K562 (cell line): ENCODE measurements at regions not wholly inside any gene's neighbourhood (a gene's known extent, or its start where the extent isn't known, plus 50 kb on each side); places are given as distances from the start of the nearest gene placed in this dataset.

Experiments used
- ATAC-seq: fragments of 200-7000 bp; cut with Tn5 transposase; 3 replicates; pipeline ENCODE4 v1.9.1; 2020; ENCODE audit warnings: moderate library complexity
- BruUV-seq: library from RNA; stranded (reverse); fragments of 400-500 nt; replicated peaks from 2 replicates; lab custom pipeline; 2021; lab: Mats Ljungman, UMichigan
- CTCF ChIA-PET: fragments of 300-600 bp; formaldehyde crosslinking; extraction: SDS; loops from one replicate; lab custom pipeline; 2021; ENCODE audit warnings: low intra/inter-chr PET ratio; lab: Yijun Ruan, JAX
- POLR2A ChIA-PET: fragments of 300-600, 350-650 bp; sonication (Branson Sonifier 250); formaldehyde crosslinking; extraction: SDS; loops from one replicate; lab custom pipeline; 2021; ENCODE audit warnings: antibody characterized with exemption, inconsistent platforms; lab: Yijun Ruan, JAX
- DNase-seq, 4 experiments: peaks; one replicate each; pipeline versions ENCODE4 v3.0.0 to v3.0.0-alpha.2; 2011 to 2018; ENCODE audit warnings: low spot score in 3 of 4, mixed read lengths in 3 of 4; ENCODE audit errors: extremely low read depth in 1 of 4
- FAIRE-seq: peaks from 2 replicates; lab custom pipeline; 2011; peaks lifted over from hg19 to GRCh38; lab: Jason Lieb, UNC
- H2AFZ ChIP-seq: 2 replicates; pipeline ENCODE4 v1.6.0; 2011; ENCODE audit warnings: low read depth, low read length, control low read depth, inconsistent platforms
- H3K27ac ChIP-seq: fragments of 200-600 bp; 3 replicates; pipeline ENCODE4 v1.8.0; 2011; ENCODE audit warnings: low read depth, mild to moderate bottlenecking, control low read depth, inconsistent platforms, low read length, moderate library complexity, mixed read lengths; ENCODE audit errors: extremely low read depth
- H3K27me3 ChIP-seq, 2 experiments: fragments of 300-600 bp in 1 of 2; 2 replicates in 1 of 2; 3 replicates in 1 of 2; pipeline versions ENCODE4 v1.6.0 to v1.8.0; 2011; ENCODE audit warnings: inconsistent platforms in 2 of 2, low read length in 2 of 2, mild to moderate bottlenecking in 1 of 2, mixed read lengths in 1 of 2, moderate library complexity in 1 of 2; ENCODE audit not compliant: control insufficient read depth in 2 of 2, insufficient read depth in 2 of 2
- H3K36me3 ChIP-seq: fragments of 300-600 bp; 3 replicates; pipeline ENCODE4 v1.8.0; 2011; ENCODE audit warnings: mild to moderate bottlenecking, low read length, inconsistent platforms; ENCODE audit not compliant: control insufficient read depth, insufficient read depth
- H3K4me1 ChIP-seq, 2 experiments: fragments of 200-600 bp in 1 of 2; replicated peaks in 1 of 2; 2 replicates in 1 of 2; 3 replicates in 1 of 2; pipeline versions ENCODE4 v1.5.1 to v1.8.0; 2011; ENCODE audit warnings: inconsistent platforms in 2 of 2, low read length in 2 of 2, mild to moderate bottlenecking in 1 of 2, mixed read lengths in 1 of 2, moderate library complexity in 1 of 2; ENCODE audit not compliant: control insufficient read depth in 2 of 2, insufficient read depth in 2 of 2
- H3K4me2 ChIP-seq: 2 replicates; pipeline ENCODE4 v1.6.1; 2011; ENCODE audit warnings: low read length, control low read depth, inconsistent platforms, mixed read lengths; ENCODE audit not compliant: insufficient read depth
- H3K4me3 ChIP-seq: fragments of 200-600 bp; sonication (generic), shearing (Covaris generic); 2 replicates; pipeline ENCODE4 v1.5.1; 2016; ENCODE audit warnings: control low read depth, inconsistent platforms
- H3K79me2 ChIP-seq: fragments of 200-600 bp; 3 replicates; pipeline ENCODE4 v1.8.0; 2011; ENCODE audit warnings: low read length, inconsistent platforms; ENCODE audit not compliant: control insufficient read depth, insufficient read depth
- H3K9ac ChIP-seq, 2 experiments: 2 replicates each; pipeline versions ENCODE4 v1.6.0 to v1.6.1; 2011; ENCODE audit warnings: low read depth in 2 of 2, low read length in 2 of 2, control low read depth in 1 of 2, inconsistent platforms in 1 of 2, mild to moderate bottlenecking in 1 of 2, mixed read lengths in 1 of 2; ENCODE audit not compliant: insufficient read depth in 1 of 2
- H3K9me1 ChIP-seq: one replicate; pipeline ENCODE4 v1.6.0; 2011; ENCODE audit warnings: inconsistent platforms, mild to moderate bottlenecking, low read length, moderate library complexity; ENCODE audit not compliant: control insufficient read depth, insufficient read depth
- H3K9me3 ChIP-seq: replicated peaks from 2 replicates; pipeline ENCODE4 v1.5.1; 2011; ENCODE audit warnings: low read depth, low read length, inconsistent platforms; ENCODE audit not compliant: control insufficient read depth, insufficient read depth
- H4K20me1 ChIP-seq: replicated peaks from 2 replicates; pipeline ENCODE4 v1.6.1; 2011; ENCODE audit warnings: low read length, inconsistent platforms, mixed read lengths; ENCODE audit not compliant: control insufficient read depth, insufficient read depth
- BHLHE40 ChIP-seq: IDR thresholded peaks from 2 replicates; pipeline ENCODE4 v1.6.1; 2011; ENCODE audit warnings: low read length, improper control_type of control experiment
- CTBP1 ChIP-seq: fragments of 450-650 bp; IDR thresholded peaks from 2 replicates; pipeline ENCODE4 v1.6.1; 2016; ENCODE audit warnings: borderline replicate concordance
- HDAC2 ChIP-seq: fragments of 450-650 bp; IDR thresholded peaks from 2 replicates; pipeline ENCODE4 v1.6.1; 2016; ENCODE audit warnings: mild to moderate bottlenecking
- JUND ChIP-seq, 2 experiments: IDR thresholded peaks; 2 replicates in 1 of 2; 3 replicates in 1 of 2; pipeline ENCODE4 v1.6.1; 2011; ENCODE audit warnings: borderline replicate concordance in 2 of 2, low read depth in 2 of 2, low read length in 2 of 2, improper control_type of control experiment in 1 of 2, missing biosample characterization in 1 of 2, missing genetic modification characterization in 1 of 2, missing genetic modification reagents in 1 of 2
- KDM2B ChIP-seq: fragments of 250-450 bp; sonication (Bioruptor Pico); IDR thresholded peaks from 2 replicates; pipeline ENCODE4 v1.8.0; 2021; ENCODE audit warnings: mild to moderate bottlenecking, moderate library complexity
- MTA1 ChIP-seq: fragments of 450-650 bp; IDR thresholded peaks from 2 replicates; pipeline ENCODE4 v1.6.1; 2017; ENCODE audit warnings: borderline replicate concordance
- POLR2H ChIP-seq: IDR thresholded peaks from 2 replicates; pipeline ENCODE4 v1.6.1; 2016; ENCODE audit warnings: missing genetic modification characterization, low read depth, mild to moderate bottlenecking, control low read depth, missing compliant biosample characterization, moderate library complexity
- SP1 ChIP-seq: sonication (generic); formaldehyde crosslinking; IDR thresholded peaks from 2 replicates; pipeline ENCODE4 v1.8.1; 2022; ENCODE audit warnings: mild to moderate bottlenecking, missing genetic modification reagents
- ZNF518B ChIP-seq: fragments of 250-450 bp; sonication (Bioruptor Pico); IDR thresholded peaks from 2 replicates; pipeline ENCODE4 v1.5.0; 2021; ENCODE audit warnings: mild to moderate bottlenecking, moderate library complexity
- WGBS: fragments of 100-300 bp; shearing (Covaris generic); methylation state at CpG from one replicate; pipeline ENCODE4 v1.1.6; 2016; ENCODE audit warnings: low coverage, mixed read lengths; ENCODE audit not compliant: insufficient coverage; ENCODE audit errors: missing lambda C conversion rate; 5-methylcytosine and 5-hydroxymethylcytosine counted together
- in situ Hi-C: fragments of 300-500 bp; cut with MboI; formaldehyde crosslinking; loops from 4 replicates; pipeline ENCODE4 v1.15.0; 2018; ENCODE audit warnings: inconsistent platforms, mixed read lengths
- intact Hi-C: fragments of 100-400 bp; cut with micrococcal nuclease; formaldehyde crosslinking; loops from 2 replicates; pipeline ENCODE4 v1.14.2; 2022
- TF ChIP-seq, protein P1 (sequence below): fragments of 250-450 bp; sonication (Bioruptor Pico); IDR thresholded peaks from 2 replicates; pipeline ENCODE4 v1.8.0; 2022; ENCODE audit warnings: inconsistent platforms, mild to moderate bottlenecking, moderate library complexity, borderline replicate concordance

- CTCF ChIA-PET = no interaction called here
- POLR2A ChIA-PET = interaction anchor here (0.6 to 1.0 kb wide), 2 partner anchors 9 to 25 kb away, joined by 3 to 4 read pairs; no protein-coding TSS in a partner anchor
- TF ChIP-seq MTA1 = no peak
- no peak for TF ChIP-seq JUND (IDR thresholded peaks at IDR 0.05; ENCODE audit: borderline replicate concordance, low read depth, low read length)
- no peak for TF ChIP-seq JUND (tag; IDR thresholded peaks at IDR 0.05; ENCODE audit: borderline replicate concordance, low read depth, low read length)
- no peak for TF ChIP-seq SP1 (CRISPR knock-in tag)
- TF ChIP-seq ZNF518B = no peak
- TF ChIP-seq POLR2H (tag) = no peak
- no peak for TF ChIP-seq BHLHE40
- TF ChIP-seq, protein P1, sequence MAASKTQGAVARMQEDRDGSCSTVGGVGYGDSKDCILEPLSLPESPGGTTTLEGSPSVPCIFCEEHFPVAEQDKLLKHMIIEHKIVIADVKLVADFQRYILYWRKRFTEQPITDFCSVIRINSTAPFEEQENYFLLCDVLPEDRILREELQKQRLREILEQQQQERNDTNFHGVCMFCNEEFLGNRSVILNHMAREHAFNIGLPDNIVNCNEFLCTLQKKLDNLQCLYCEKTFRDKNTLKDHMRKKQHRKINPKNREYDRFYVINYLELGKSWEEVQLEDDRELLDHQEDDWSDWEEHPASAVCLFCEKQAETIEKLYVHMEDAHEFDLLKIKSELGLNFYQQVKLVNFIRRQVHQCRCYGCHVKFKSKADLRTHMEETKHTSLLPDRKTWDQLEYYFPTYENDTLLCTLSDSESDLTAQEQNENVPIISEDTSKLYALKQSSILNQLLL (CRISPR knock-in tag) = no peak
- TF ChIP-seq HDAC2 = no peak
- TF ChIP-seq KDM2B (CRISPR knock-in tag) = no peak
- TF ChIP-seq CTBP1 = no peak
- BruUV-seq = no TSS peak
- no peak for DNase-seq
- no peaks in the 10 kb centered on the region for H3K36me3 ChIP-seq
- WGBS = 3% methylated on average over 4 of the region's 4 CpGs
- H3K79me2 ChIP-seq = no peaks in the 10 kb centered on the region
- in situ Hi-C loops = no loop called here
- no peaks in the 10 kb centered on the region for H3K4me1 ChIP-seq
- no peak for FAIRE-seq
- intact Hi-C loops = no loop called here
- H3K9ac ChIP-seq = no peak overlapping the region
- ATAC-seq = no peak
- no peaks in the 10 kb centered on the region for H3K9me1 ChIP-seq
- peaks cover 21 to 37% of the 10 kb centered on the region in 2 experiments; a peak in 4 of 5 replicates for H3K27me3 ChIP-seq
- no peak overlapping the region for H3K4me3 ChIP-seq
- H3K4me2 ChIP-seq = no peak overlapping the region
- H2AFZ ChIP-seq = no peak overlapping the region
- H3K9me3 ChIP-seq = no peaks in the 10 kb centered on the region
- H4K20me1 ChIP-seq = 0 out of 2 replicates have a peak, but pooled peaks cover 4% of the 10 kb centered on the region
- H3K27ac ChIP-seq = no peak overlapping the region
These were observed 458.2 kb upstream of the NPVF start for GRCh38 chr7:25686493-25686892.
